GM12873 (cell line): ENCODE measurements at regions not wholly inside any gene's neighbourhood (a gene's known extent, or its start where the extent isn't known, plus 50 kb on each side); places are given as distances from the start of the nearest gene placed in this dataset.

ENCODE experiments used
- TF ChIP-seq, protein P1 (sequence below): IDR thresholded peaks from 2 replicates; pipeline ENCODE4 v1.5.1; 2012; ENCODE audit warnings: low read depth, mild to moderate bottlenecking, moderate library complexity, low read length, control low read depth; ENCODE audit not compliant: insufficient read depth; ENCODE audit errors: missing control alignments

GRCh38 chr18:72935744-72936143 lies 68.0 kb upstream of the NETO1 start:
- TF ChIP-seq, protein P1, sequence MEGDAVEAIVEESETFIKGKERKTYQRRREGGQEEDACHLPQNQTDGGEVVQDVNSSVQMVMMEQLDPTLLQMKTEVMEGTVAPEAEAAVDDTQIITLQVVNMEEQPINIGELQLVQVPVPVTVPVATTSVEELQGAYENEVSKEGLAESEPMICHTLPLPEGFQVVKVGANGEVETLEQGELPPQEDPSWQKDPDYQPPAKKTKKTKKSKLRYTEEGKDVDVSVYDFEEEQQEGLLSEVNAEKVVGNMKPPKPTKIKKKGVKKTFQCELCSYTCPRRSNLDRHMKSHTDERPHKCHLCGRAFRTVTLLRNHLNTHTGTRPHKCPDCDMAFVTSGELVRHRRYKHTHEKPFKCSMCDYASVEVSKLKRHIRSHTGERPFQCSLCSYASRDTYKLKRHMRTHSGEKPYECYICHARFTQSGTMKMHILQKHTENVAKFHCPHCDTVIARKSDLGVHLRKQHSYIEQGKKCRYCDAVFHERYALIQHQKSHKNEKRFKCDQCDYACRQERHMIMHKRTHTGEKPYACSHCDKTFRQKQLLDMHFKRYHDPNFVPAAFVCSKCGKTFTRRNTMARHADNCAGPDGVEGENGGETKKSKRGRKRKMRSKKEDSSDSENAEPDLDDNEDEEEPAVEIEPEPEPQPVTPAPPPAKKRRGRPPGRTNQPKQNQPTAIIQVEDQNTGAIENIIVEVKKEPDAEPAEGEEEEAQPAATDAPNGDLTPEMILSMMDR, result no peak

- TF ChIP-seq, protein P1, result no peak
These were observed 55.1 kb upstream of the NETO1 start for GRCh38 chr18:72922895-72923294.
